Motor neuron (in vitro differentiated cells): ENCODE measurements at regions not wholly inside any gene's neighbourhood (a gene's known extent, or its start where the extent isn't known, plus 50 kb on each side); places are given as distances from the start of the nearest gene placed in this dataset.
A peak's percentile ranks its signal among the peaks of the same experiment; 100 is the strongest.

ENCODE experiments used
- ATAC-seq, 8 experiments: fragments of 200-7000 bp; cut with Tn5 transposase; replicated peaks in 6 of 8; 2 replicates each; pipeline ENCODE4 v1.8.0; 2021; ENCODE audit warnings: mild to moderate bottlenecking in 8 of 8, moderate library complexity in 8 of 8
- H3K27ac ChIP-seq, 2 donors: fragments of 250-450 bp; sonication (Bioruptor Pico); 2 replicates each; pipeline ENCODE4 v1.9.0; 2021; ENCODE audit warnings: antibody characterized with exemption in 2 of 2, mild to moderate bottlenecking in 2 of 2, moderate library complexity in 1 of 2
- H3K4me1 ChIP-seq, 2 donors: fragments of 250-450 bp; sonication (Bioruptor Pico); replicated peaks in 1 of 2; 2 replicates each; pipeline ENCODE4 v1.6.1; 2021; ENCODE audit warnings: antibody characterized with exemption in 2 of 2, mild to moderate bottlenecking in 2 of 2, moderate library complexity in 1 of 2
- H3K4me3 ChIP-seq, 5 donors: fragments of 250-450 bp; sonication (Bioruptor Pico); 2 replicates each; pipeline ENCODE4 v1.9.0; 2021; ENCODE audit warnings: antibody characterized with exemption in 5 of 5, mild to moderate bottlenecking in 5 of 5, moderate library complexity in 4 of 5
- WGBS, 10 experiments: fragments of 450-650 bp; shearing (Covaris generic); methylation state at CpG; one replicate each; pipeline ENCODE4 v1.0.0; 2022; 5-methylcytosine and 5-hydroxymethylcytosine counted together
- in situ Hi-C, 9 experiments: fragments of 400-800 bp; cut with MboI; loops; one replicate each; pipeline ENCODE4 v1.15.0; 2021; ENCODE audit warnings: low sequenced_read_pairs in 9 of 9, low pct_unique_long_range_greater_than_20kb in 2 of 9; ENCODE audit not compliant: unreplicated experiment in 9 of 9

- in situ Hi-C loops = no loop called here
- ATAC-seq = no peak
These were observed 306.9 kb downstream of the JRKL start for GRCh38 chr11:96696731-96697130.

GRCh38 chr11:96697466-96697865 lies 307.7 kb downstream of the JRKL start:
- in situ Hi-C loops = no loop called here
- ATAC-seq = peak in 3 of 8 experiments; percentile 38 to 86 (median 76)
- Histone ChIP-seq H3K4me3 (no peak overlapping the region), H3K4me1 (no peaks in the 10 kb centered on the region), H3K27ac (no peak overlapping the region)
- WGBS, 10 experiments = 13 to 100% (median 77%) methylated on average over 1 to 3 of the region's 3 CpGs; no CpG with 5 or more reads in 1 of the 10 experiments

More at GRCh38 chr11:96696731-96697130, 306.9 kb downstream of the JRKL start:
- Histone ChIP-seq H3K27ac (no peak overlapping the region), H3K4me3 (no peak overlapping the region), H3K4me1 (no peaks in the 10 kb centered on the region)
- 0 to 60% (median 0%) methylated on average over 1 of the region's 1 CpG; no CpG with 5 or more reads in 2 of the 10 experiments for WGBS, 10 experiments

GRCh38 chr11:96704847-96705246 lies 315.0 kb downstream of the JRKL start:
- no peak overlapping the region for H3K4me3 ChIP-seq
- WGBS, 10 experiments = 0 to 100% (median 75%) methylated on average over 1 to 3 of the region's 3 CpGs; no CpG with 5 or more reads in 1 of the 10 experiments
- H3K4me1 ChIP-seq = peaks cover 5 to 37% of the 10 kb centered on the region in 2 donors
- in situ Hi-C loops = loop anchor here in 1 of 9 experiments (25.0 kb wide), 1 partner anchor 107 kb away; no protein-coding TSS in a partner anchor
- no peak overlapping the region for H3K27ac ChIP-seq
- no peak for ATAC-seq

GRCh38 chr11:96706761-96707160 lies 316.9 kb downstream of the JRKL start:
- in situ Hi-C loops = loop anchor here in 1 of 9 experiments (25.0 kb wide), 1 partner anchor 106 kb away; no protein-coding TSS in a partner anchor
- Histone ChIP-seq H3K4me1 (peaks cover 5 to 37% of the 10 kb centered on the region in 2 donors), H3K4me3 (no peak overlapping the region), H3K27ac (no peak overlapping the region)
- ATAC-seq = no peak
- 0 to 90% (median 38%) methylated on average over 1 to 3 of the region's 3 CpGs; no CpG with 5 or more reads in 3 of the 10 experiments for WGBS, 10 experiments

GRCh38 chr11:96707273-96707672 lies 317.5 kb downstream of the JRKL start:
- Histone ChIP-seq H3K4me3 (no peak overlapping the region), H3K4me1 (peaks cover 5 to 37% of the 10 kb centered on the region in 2 donors), H3K27ac (no peak overlapping the region)
- in situ Hi-C loops = loop anchor here in 1 of 9 experiments (25.0 kb wide), 1 partner anchor 105 kb away; no protein-coding TSS in a partner anchor
- ATAC-seq = no peak

GRCh38 chr11:96708219-96708878 lies 318.5 kb downstream of the JRKL start:
- no peak overlapping the region for H3K4me3 ChIP-seq
- in situ Hi-C loops = loop anchor here in 1 of 9 experiments (25.0 kb wide), 1 partner anchor 104 kb away; no protein-coding TSS in a partner anchor
- 3 to 71% (median 46%) methylated on average over 1 to 4 of the region's 4 CpGs; no CpG with 5 or more reads in 1 of the 10 experiments for WGBS, 10 experiments
- peak in 5 of 8 experiments; percentile 69 to 96 (median 94) for ATAC-seq
- peaks cover 5 to 37% of the 10 kb centered on the region in 2 donors for H3K4me1 ChIP-seq
- peak overlapping the region; percentile 7 to 38 for H3K27ac ChIP-seq

GRCh38 chr11:96713301-96713700 lies 323.5 kb downstream of the JRKL start:
- in situ Hi-C loops = loop anchor here in 1 of 9 experiments (25.0 kb wide), 1 partner anchor 99 kb away; no protein-coding TSS in a partner anchor
- no peak for ATAC-seq
- H3K27ac ChIP-seq = no peak overlapping the region
- peaks cover 5 to 17% of the 10 kb centered on the region in 2 donors for H3K4me1 ChIP-seq
- WGBS, 10 experiments = 0 to 95% (median 55%) methylated on average over 1 to 2 of the region's 2 CpGs; no CpG with 5 or more reads in 1 of the 10 experiments
- no peak overlapping the region for H3K4me3 ChIP-seq

GRCh38 chr11:96714689-96715088 lies 324.9 kb downstream of the JRKL start:
- ATAC-seq = no peak
- H3K4me3 ChIP-seq = no peak overlapping the region
- H3K27ac ChIP-seq = no peak overlapping the region
- in situ Hi-C loops = loop anchor here in 1 of 9 experiments (25.0 kb wide), 1 partner anchor 98 kb away; no protein-coding TSS in a partner anchor
- WGBS, 10 experiments = 0 to 100% (median 67%) methylated on average over 1 to 2 of the region's 2 CpGs; no CpG with 5 or more reads in 4 of the 10 experiments
- H3K4me1 ChIP-seq = peaks cover 0 to 3% of the 10 kb centered on the region in 2 donors

GRCh38 chr11:96715208-96715607 lies 325.4 kb downstream of the JRKL start:
- H3K4me1 ChIP-seq = peaks cover 0 to 3% of the 10 kb centered on the region in 2 donors
- ATAC-seq = no peak
- H3K27ac ChIP-seq = no peak overlapping the region
- WGBS, 10 experiments = 0 to 98% (median 80%) methylated on average over 1 to 3 of the region's 3 CpGs; no CpG with 5 or more reads in 1 of the 10 experiments
- no peak overlapping the region for H3K4me3 ChIP-seq
- in situ Hi-C loops = loop anchor here in 1 of 9 experiments (25.0 kb wide), 1 partner anchor 97 kb away; no protein-coding TSS in a partner anchor

GRCh38 chr11:96736601-96737000 lies 346.8 kb downstream of the JRKL start:
- WGBS, 10 experiments = 0 to 86% (median 30%) methylated on average over 1 of the region's 1 CpG; no CpG with 5 or more reads in 3 of the 10 experiments
- H3K27ac ChIP-seq = no peak overlapping the region
- no peaks in the 10 kb centered on the region for H3K4me1 ChIP-seq
- H3K4me3 ChIP-seq = no peak overlapping the region
- ATAC-seq = no peak
- in situ Hi-C loops = no loop called here

GRCh38 chr11:96738311-96738710 lies 348.5 kb downstream of the JRKL start:
- in situ Hi-C loops = no loop called here
- Histone ChIP-seq H3K4me3 (no peak overlapping the region), H3K27ac (no peak overlapping the region), H3K4me1 (no peaks in the 10 kb centered on the region)
- WGBS, 10 experiments = 20 to 100% (median 86%) methylated on average over 1 of the region's 3 CpGs; no CpG with 5 or more reads in 7 of the 10 experiments
- no peak for ATAC-seq

GRCh38 chr11:96741068-96741467 lies 351.3 kb downstream of the JRKL start:
- no peak for ATAC-seq
- Histone ChIP-seq H3K27ac (no peak overlapping the region), H3K4me3 (no peak overlapping the region), H3K4me1 (no peaks in the 10 kb centered on the region)
- whole genome bisulfite sequencing, 10 experiments = 19 to 100% (median 78%) methylated on average over 1 to 5 of the region's 5 CpGs
- in situ Hi-C loops = no loop called here

- no peaks in the 10 kb centered on the region for H3K4me1 ChIP-seq
- in situ Hi-C loops = no loop called here
- ATAC-seq = no peak
- 0 to 29% (median 0%) methylated on average over 1 of the region's 1 CpG; no CpG with 5 or more reads in 4 of the 10 experiments for WGBS, 10 experiments
- no peak overlapping the region for H3K27ac ChIP-seq
- no peak overlapping the region for H3K4me3 ChIP-seq
These were observed 354.9 kb downstream of the JRKL start for GRCh38 chr11:96744697-96745096.
